ENCODE measurements at regions not wholly inside any gene's neighbourhood (a gene's known extent, or its start where the extent isn't known, plus 50 kb on each side); places are given as distances from the start of the nearest gene placed in this dataset.

DNA sequence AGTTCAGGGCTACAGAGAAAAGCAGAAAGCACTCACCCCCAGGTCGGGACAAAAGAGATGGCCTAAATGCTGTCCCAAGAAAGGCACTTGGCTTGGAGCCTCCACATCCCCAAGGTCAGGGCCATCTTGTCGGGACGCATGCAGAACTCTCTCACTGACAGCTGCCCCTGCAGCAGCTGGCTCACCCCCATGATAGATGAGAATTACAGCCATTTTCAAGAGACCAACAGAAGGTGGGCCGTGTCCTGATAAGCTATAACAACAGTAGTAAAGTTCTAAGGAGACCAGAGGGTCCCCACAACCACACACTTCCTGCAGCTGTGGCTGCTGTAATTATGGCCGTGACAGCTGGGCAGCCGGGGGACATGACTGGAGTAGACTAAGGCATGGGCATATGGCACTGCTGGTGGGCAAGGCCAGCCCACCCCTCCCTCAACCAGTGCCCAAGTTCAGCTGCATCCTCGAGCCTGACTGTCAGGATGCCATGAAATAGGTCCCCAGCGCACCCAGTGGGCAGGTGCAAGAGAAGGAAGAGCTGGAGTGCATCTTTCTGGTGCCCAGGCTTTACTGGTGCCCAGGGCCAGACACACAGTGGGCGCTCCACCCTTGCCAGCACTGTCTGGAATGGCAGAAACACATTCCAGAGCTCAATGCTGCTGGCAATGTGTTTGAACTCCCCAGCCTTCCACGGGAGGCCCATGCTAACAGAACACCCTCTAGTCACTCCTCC lies 436.7 kb upstream of the ZNF507 start:
- TF ChIP-seq CTCF (IDR thresholded peaks at IDR 0.05), result no peak
- TF ChIP-seq POLR2AphosphoS5 (IDR thresholded peaks at IDR 0.05), result no peak
- no peak for TF ChIP-seq POLR2A (IDR thresholded peaks at IDR 0.05; ENCODE audit: low read depth)

Data from esophagus muscularis mucosa (tissue), 3 donors.